ENCODE measurements at regions not wholly inside any gene's neighbourhood (a gene's known extent, or its start where the extent isn't known, plus 50 kb on each side); places are given as distances from the start of the nearest gene placed in this dataset.

DNA sequence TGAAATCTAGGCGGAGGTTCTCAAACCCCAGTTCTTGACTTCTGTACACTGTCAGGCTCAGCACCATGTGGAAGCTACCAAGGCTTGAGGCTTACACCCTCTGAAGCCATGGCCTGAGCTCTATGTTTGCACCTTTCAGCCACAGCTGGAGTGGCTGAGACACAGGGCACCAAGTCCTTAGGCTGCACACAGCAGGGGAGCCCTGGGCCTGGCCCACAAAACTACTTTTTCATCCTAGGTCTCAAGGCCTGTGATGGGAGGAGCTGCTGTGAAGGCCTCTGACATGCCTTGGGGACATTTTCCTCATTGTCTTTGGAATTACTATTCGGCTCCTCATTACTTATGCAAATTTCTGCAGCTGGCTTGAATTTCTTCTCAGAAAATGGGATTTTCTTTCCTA lies 503.2 kb upstream of the PCDH20 start (continued):
- TF ChIP-seq SNAI2 (CRISPR knock-in tag; IDR thresholded peaks at IDR 0.05) (no peak), BACH2 (CRISPR knock-in tag; IDR thresholded peaks at IDR 0.05; ENCODE audit: borderline replicate concordance) (no peak), GLIS3 (CRISPR knock-in tag; IDR thresholded peaks at IDR 0.05) (no peak), RARB (CRISPR knock-in tag; IDR thresholded peaks at IDR 0.05) (no peak), PPARA (CRISPR knock-in tag; IDR thresholded peaks at IDR 0.05; ENCODE audit: borderline replicate concordance) (no peak), ARNTL (CRISPR knock-in tag; IDR thresholded peaks at IDR 0.05; ENCODE audit: borderline replicate concordance, low read depth) (no peak)
- TF ChIP-seq, protein P1, sequence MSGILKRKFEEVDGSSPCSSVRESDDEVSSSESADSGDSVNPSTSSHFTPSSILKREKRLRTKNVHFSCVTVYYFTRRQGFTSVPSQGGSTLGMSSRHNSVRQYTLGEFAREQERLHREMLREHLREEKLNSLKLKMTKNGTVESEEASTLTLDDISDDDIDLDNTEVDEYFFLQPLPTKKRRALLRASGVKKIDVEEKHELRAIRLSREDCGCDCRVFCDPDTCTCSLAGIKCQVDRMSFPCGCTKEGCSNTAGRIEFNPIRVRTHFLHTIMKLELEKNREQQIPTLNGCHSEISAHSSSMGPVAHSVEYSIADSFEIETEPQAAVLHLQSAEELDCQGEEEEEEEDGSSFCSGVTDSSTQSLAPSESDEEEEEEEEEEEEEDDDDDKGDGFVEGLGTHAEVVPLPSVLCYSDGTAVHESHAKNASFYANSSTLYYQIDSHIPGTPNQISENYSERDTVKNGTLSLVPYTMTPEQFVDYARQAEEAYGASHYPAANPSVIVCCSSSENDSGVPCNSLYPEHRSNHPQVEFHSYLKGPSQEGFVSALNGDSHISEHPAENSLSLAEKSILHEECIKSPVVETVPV (CRISPR knock-in tag; IDR thresholded peaks at IDR 0.05) = no peak
- TF ChIP-seq, protein P2, sequence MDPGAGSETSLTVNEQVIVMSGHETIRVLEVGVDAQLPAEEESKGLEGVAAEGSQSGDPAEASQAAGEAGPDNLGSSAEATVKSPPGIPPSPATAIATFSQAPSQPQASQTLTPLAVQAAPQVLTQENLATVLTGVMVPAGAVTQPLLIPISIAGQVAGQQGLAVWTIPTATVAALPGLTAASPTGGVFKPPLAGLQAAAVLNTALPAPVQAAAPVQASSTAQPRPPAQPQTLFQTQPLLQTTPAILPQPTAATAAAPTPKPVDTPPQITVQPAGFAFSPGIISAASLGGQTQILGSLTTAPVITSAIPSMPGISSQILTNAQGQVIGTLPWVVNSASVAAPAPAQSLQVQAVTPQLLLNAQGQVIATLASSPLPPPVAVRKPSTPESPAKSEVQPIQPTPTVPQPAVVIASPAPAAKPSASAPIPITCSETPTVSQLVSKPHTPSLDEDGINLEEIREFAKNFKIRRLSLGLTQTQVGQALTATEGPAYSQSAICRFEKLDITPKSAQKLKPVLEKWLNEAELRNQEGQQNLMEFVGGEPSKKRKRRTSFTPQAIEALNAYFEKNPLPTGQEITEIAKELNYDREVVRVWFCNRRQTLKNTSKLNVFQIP (CRISPR knock-in tag; IDR thresholded peaks at IDR 0.05; ENCODE audit: borderline replicate concordance, low read depth) = no peak

DNA sequence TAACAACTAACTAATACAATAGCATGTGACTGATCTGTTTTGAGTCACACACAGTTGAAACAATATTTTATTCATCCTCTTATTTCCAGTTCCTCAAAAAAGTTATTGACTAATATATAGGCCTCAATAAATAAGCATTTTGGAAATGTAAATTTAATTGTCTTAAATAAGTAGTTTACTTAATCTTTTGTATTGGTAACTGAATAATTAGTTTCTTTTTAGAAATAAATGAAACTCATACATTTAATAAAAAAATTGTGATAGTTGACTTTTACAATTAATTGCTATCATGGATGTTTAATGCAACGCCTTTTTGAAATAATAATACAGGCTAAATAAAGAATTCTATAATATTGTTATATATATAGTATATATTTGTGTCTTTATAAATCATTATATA lies 500.8 kb upstream of the PCDH20 start:
- TF ChIP-seq, protein P3, sequence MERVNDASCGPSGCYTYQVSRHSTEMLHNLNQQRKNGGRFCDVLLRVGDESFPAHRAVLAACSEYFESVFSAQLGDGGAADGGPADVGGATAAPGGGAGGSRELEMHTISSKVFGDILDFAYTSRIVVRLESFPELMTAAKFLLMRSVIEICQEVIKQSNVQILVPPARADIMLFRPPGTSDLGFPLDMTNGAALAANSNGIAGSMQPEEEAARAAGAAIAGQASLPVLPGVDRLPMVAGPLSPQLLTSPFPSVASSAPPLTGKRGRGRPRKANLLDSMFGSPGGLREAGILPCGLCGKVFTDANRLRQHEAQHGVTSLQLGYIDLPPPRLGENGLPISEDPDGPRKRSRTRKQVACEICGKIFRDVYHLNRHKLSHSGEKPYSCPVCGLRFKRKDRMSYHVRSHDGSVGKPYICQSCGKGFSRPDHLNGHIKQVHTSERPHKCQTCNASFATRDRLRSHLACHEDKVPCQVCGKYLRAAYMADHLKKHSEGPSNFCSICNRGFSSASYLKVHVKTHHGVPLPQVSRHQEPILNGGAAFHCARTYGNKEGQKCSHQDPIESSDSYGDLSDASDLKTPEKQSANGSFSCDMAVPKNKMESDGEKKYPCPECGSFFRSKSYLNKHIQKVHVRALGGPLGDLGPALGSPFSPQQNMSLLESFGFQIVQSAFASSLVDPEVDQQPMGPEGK (CRISPR knock-in tag; IDR thresholded peaks at IDR 0.05; ENCODE audit: borderline replicate concordance) = no peak
- TF ChIP-seq, protein P1 (CRISPR knock-in tag; IDR thresholded peaks at IDR 0.05) = no peak
- no peak for TF ChIP-seq ESRRG (CRISPR knock-in tag; IDR thresholded peaks at IDR 0.05)
- TF ChIP-seq, protein P2 (CRISPR knock-in tag; IDR thresholded peaks at IDR 0.05; ENCODE audit: borderline replicate concordance, low read depth) = no peak
- TF ChIP-seq BACH2 (CRISPR knock-in tag; IDR thresholded peaks at IDR 0.05; ENCODE audit: borderline replicate concordance) = no peak
- no peak for TF ChIP-seq ZNF8 (CRISPR knock-in tag; IDR thresholded peaks at IDR 0.05)
- no peak for TF ChIP-seq ISL1 (CRISPR knock-in tag; IDR thresholded peaks at IDR 0.05)
- TF ChIP-seq, protein P4, sequence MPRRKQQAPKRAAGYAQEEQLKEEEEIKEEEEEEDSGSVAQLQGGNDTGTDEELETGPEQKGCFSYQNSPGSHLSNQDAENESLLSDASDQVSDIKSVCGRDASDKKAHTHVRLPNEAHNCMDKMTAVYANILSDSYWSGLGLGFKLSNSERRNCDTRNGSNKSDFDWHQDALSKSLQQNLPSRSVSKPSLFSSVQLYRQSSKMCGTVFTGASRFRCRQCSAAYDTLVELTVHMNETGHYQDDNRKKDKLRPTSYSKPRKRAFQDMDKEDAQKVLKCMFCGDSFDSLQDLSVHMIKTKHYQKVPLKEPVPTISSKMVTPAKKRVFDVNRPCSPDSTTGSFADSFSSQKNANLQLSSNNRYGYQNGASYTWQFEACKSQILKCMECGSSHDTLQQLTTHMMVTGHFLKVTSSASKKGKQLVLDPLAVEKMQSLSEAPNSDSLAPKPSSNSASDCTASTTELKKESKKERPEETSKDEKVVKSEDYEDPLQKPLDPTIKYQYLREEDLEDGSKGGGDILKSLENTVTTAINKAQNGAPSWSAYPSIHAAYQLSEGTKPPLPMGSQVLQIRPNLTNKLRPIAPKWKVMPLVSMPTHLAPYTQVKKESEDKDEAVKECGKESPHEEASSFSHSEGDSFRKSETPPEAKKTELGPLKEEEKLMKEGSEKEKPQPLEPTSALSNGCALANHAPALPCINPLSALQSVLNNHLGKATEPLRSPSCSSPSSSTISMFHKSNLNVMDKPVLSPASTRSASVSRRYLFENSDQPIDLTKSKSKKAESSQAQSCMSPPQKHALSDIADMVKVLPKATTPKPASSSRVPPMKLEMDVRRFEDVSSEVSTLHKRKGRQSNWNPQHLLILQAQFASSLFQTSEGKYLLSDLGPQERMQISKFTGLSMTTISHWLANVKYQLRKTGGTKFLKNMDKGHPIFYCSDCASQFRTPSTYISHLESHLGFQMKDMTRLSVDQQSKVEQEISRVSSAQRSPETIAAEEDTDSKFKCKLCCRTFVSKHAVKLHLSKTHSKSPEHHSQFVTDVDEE (CRISPR knock-in tag; IDR thresholded peaks at IDR 0.05) = no peak
- TF ChIP-seq, protein P5, sequence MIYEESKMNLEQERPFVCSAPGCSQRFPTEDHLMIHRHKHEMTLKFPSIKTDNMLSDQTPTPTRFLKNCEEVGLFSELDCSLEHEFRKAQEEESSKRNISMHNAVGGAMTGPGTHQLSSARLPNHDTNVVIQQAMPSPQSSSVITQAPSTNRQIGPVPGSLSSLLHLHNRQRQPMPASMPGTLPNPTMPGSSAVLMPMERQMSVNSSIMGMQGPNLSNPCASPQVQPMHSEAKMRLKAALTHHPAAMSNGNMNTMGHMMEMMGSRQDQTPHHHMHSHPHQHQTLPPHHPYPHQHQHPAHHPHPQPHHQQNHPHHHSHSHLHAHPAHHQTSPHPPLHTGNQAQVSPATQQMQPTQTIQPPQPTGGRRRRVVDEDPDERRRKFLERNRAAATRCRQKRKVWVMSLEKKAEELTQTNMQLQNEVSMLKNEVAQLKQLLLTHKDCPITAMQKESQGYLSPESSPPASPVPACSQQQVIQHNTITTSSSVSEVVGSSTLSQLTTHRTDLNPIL (CRISPR knock-in tag; IDR thresholded peaks at IDR 0.05; ENCODE audit: low read depth) = no peak
- TF ChIP-seq ZC3H10 (CRISPR knock-in tag; IDR thresholded peaks at IDR 0.05) = no peak
- no peak for TF ChIP-seq RARB (CRISPR knock-in tag; IDR thresholded peaks at IDR 0.05)
- no peak for TF ChIP-seq ZFP30 (CRISPR knock-in tag; IDR thresholded peaks at IDR 0.05)
- TF ChIP-seq PPARA (CRISPR knock-in tag; IDR thresholded peaks at IDR 0.05; ENCODE audit: borderline replicate concordance) = no peak
- TF ChIP-seq ZNF70 (CRISPR knock-in tag; IDR thresholded peaks at IDR 0.05) = no peak
- no peak for TF ChIP-seq ZFP3 (CRISPR knock-in tag; IDR thresholded peaks at IDR 0.05)
- no peak for TF ChIP-seq ZNF565 (CRISPR knock-in tag; conservative IDR thresholded peaks at IDR 0.05; ENCODE audit: low read depth)
- TF ChIP-seq ARNTL (CRISPR knock-in tag; IDR thresholded peaks at IDR 0.05; ENCODE audit: borderline replicate concordance, low read depth) = no peak
- TF ChIP-seq GLIS3 (CRISPR knock-in tag; IDR thresholded peaks at IDR 0.05) = no peak
- TF ChIP-seq TCF4 (CRISPR knock-in tag; IDR thresholded peaks at IDR 0.05; ENCODE audit: borderline replicate concordance) = no peak
- TF ChIP-seq CSDC2 (CRISPR knock-in tag; IDR thresholded peaks at IDR 0.05) = no peak
- ATAC-seq = no peak
